ENCODE measurements at regions not wholly inside any gene's neighbourhood (a gene's known extent, or its start where the extent isn't known, plus 50 kb on each side); places are given as distances from the start of the nearest gene placed in this dataset.

GRCh38 chr9:131799177-131799823 lies 59.4 kb upstream of the RAPGEF1 start (continued):
- TF ChIP-seq NFAT5 (CRISPR knock-in tag; IDR thresholded peaks at IDR 0.05) (peak; percentile 89), SALL2 (CRISPR knock-in tag; IDR thresholded peaks at IDR 0.05) (peak; percentile 66; the same call in 1 of the 2 replicates), MLLT10 (CRISPR knock-in tag; IDR thresholded peaks at IDR 0.05) (no peak), PBX3 (CRISPR knock-in tag; IDR thresholded peaks at IDR 0.05; ENCODE audit: borderline replicate concordance) (0 out of 2 replicates have a peak, but pooled peaks have one; percentile 41), ZNF670 (CRISPR knock-in tag; IDR thresholded peaks at IDR 0.05; ENCODE audit: borderline replicate concordance) (no peak), SMYD3 (CRISPR knock-in tag; IDR thresholded peaks at IDR 0.05) (peak; percentile 77; the same call in 1 of the 2 replicates), BORCS8-MEF2B (CRISPR knock-in tag; IDR thresholded peaks at IDR 0.05) (peak; percentile 88; the same call in 1 of the 2 replicates), KLF15 (CRISPR knock-in tag; IDR thresholded peaks at IDR 0.05; ENCODE audit: borderline replicate concordance) (0 out of 2 replicates have a peak, but pooled peaks have one; percentile 41), ZSCAN31 (CRISPR knock-in tag; IDR thresholded peaks at IDR 0.05; ENCODE audit: low read depth) (peak; percentile 58; the same call in 1 of the 2 replicates), E2F1 (CRISPR knock-in tag; IDR thresholded peaks at IDR 0.05) (peak; percentile 62; the same call in 1 of the 2 replicates), ZMAT3 (CRISPR knock-in tag; conservative IDR thresholded peaks at IDR 0.05) (peak; percentile 72; the same call in 1 of the 2 replicates), LRRFIP1 (CRISPR knock-in tag; conservative IDR thresholded peaks at IDR 0.05) (peak; percentile 88; the same call in 1 of the 2 replicates), ZNF274 (CRISPR knock-in tag; IDR thresholded peaks at IDR 0.05) (0 out of 2 replicates have a peak, but pooled peaks have one; percentile 35)
- TF ChIP-seq, protein P1, sequence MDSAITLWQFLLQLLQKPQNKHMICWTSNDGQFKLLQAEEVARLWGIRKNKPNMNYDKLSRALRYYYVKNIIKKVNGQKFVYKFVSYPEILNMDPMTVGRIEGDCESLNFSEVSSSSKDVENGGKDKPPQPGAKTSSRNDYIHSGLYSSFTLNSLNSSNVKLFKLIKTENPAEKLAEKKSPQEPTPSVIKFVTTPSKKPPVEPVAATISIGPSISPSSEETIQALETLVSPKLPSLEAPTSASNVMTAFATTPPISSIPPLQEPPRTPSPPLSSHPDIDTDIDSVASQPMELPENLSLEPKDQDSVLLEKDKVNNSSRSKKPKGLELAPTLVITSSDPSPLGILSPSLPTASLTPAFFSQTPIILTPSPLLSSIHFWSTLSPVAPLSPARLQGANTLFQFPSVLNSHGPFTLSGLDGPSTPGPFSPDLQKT (CRISPR knock-in tag; IDR thresholded peaks at IDR 0.05; ENCODE audit: borderline replicate concordance) = peak; percentile 36; the same call in 1 of the 2 replicates
- TF ChIP-seq, protein P2, sequence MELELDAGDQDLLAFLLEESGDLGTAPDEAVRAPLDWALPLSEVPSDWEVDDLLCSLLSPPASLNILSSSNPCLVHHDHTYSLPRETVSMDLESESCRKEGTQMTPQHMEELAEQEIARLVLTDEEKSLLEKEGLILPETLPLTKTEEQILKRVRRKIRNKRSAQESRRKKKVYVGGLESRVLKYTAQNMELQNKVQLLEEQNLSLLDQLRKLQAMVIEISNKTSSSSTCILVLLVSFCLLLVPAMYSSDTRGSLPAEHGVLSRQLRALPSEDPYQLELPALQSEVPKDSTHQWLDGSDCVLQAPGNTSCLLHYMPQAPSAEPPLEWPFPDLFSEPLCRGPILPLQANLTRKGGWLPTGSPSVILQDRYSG (CRISPR knock-in tag; IDR thresholded peaks at IDR 0.05) = 0 out of 2 replicates have a peak, but pooled peaks have one; percentile 68
